ENCODE measurements at regions not wholly inside any gene's neighbourhood (a gene's known extent, or its start where the extent isn't known, plus 50 kb on each side); places are given as distances from the start of the nearest gene placed in this dataset.

- TF ChIP-seq, protein P1, sequence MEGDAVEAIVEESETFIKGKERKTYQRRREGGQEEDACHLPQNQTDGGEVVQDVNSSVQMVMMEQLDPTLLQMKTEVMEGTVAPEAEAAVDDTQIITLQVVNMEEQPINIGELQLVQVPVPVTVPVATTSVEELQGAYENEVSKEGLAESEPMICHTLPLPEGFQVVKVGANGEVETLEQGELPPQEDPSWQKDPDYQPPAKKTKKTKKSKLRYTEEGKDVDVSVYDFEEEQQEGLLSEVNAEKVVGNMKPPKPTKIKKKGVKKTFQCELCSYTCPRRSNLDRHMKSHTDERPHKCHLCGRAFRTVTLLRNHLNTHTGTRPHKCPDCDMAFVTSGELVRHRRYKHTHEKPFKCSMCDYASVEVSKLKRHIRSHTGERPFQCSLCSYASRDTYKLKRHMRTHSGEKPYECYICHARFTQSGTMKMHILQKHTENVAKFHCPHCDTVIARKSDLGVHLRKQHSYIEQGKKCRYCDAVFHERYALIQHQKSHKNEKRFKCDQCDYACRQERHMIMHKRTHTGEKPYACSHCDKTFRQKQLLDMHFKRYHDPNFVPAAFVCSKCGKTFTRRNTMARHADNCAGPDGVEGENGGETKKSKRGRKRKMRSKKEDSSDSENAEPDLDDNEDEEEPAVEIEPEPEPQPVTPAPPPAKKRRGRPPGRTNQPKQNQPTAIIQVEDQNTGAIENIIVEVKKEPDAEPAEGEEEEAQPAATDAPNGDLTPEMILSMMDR (IDR thresholded peaks at IDR 0.05; ENCODE audit: low read length, missing control alignments) = no peak
- no peak overlapping the region for H3K4me3 ChIP-seq (replicated peaks; ENCODE audit: low read depth, low read length)
- DNase-seq (ENCODE audit: low read depth) = no peak
Measured at GRCh38 chr2:167388497-167388896, 500.2 kb downstream of the XIRP2 start.

DNA sequence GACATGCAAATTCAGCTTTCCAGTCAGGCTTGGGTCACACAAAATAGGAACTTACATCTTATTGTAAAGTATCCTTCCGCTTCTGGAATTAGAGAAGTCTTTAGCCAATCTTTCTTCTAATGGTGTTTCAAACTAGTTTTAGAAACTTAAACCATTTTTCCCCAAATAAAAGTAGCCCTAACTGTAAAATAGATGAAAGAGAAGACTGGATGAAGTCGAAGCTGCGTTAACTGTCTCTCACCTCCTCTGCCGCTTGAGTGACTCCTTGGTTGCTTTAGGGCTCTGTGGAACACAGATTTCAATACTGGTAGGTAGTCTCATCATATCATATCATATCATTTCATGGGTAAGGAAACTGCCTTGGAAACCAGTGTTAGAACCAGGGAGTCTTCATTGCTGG, 498.4 kb downstream of the XIRP2 start:
- TF ChIP-seq, protein P1 (IDR thresholded peaks at IDR 0.05; ENCODE audit: low read length, missing control alignments) = no peak
- H3K4me3 ChIP-seq (replicated peaks; ENCODE audit: low read depth, low read length) = no peak overlapping the region
- DNase-seq (ENCODE audit: low read depth) = no peak

DNA sequence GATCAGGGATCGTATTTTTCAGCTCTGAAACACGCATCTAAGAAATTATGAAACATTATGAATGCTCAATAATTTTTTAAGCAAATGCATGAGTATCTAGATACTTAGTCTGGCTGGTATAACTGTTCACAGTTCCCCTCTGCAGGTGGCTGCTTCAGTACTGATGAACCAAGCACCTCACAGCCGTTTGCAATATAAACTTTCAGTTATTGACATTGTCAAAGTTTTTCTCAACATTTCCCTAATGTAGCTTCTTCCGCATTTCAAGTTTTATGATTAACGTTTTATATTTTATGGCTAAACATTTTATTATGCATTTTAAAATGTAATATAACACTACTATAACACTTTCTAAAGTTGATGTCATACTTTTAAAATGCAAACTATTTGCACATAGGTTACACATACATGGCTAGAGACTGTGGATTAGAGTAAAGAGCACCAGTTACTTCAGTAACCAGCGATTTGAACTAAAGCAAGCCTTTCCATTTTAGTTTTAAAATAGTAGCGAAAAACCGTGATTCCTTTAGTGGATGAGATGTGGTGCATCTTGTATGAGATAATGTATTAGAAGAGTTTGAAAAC, 495.4 kb downstream of the XIRP2 start:
- TF ChIP-seq, protein P1 (IDR thresholded peaks at IDR 0.05; ENCODE audit: low read length, missing control alignments) = no peak
- no peak for DNase-seq (ENCODE audit: low read depth)

DNA sequence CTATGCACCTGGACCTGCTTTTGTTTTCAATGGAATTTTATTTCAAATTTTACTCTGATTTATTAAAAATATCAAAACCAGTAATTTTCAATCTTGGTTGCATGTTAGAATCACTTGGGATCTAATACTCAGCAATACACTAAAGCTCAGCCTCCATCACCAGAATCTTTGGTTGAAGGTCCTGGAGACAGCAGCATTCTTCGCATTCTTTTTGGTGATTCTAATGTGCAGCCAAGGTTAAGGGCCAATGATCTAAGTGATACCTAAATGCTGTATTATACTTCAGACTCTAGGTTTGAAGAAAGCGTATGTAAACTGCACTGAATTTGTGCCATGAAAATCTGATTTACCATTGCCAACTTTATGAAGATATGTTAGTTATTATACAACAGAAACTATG, 493.1 kb downstream of the XIRP2 start:
- H3K4me3 ChIP-seq (replicated peaks; ENCODE audit: low read depth, low read length) = no peak overlapping the region
- DNase-seq (ENCODE audit: low read depth) = no peak
- TF ChIP-seq, protein P1 (IDR thresholded peaks at IDR 0.05; ENCODE audit: low read length, missing control alignments) = no peak

More for the DNA sequence above, 495.4 kb downstream of the XIRP2 start:
- H3K4me3 ChIP-seq (replicated peaks; ENCODE audit: low read depth, low read length) = no peak overlapping the region

- TF ChIP-seq, protein P1 (IDR thresholded peaks at IDR 0.05; ENCODE audit: low read length, missing control alignments) = no peak
- H3K4me3 ChIP-seq (replicated peaks; ENCODE audit: low read depth, low read length) = no peak overlapping the region
- no peak for DNase-seq (ENCODE audit: low read depth)
Measured at GRCh38 chr2:167380555-167380954, 492.3 kb downstream of the XIRP2 start.

- H3K4me3 ChIP-seq (replicated peaks; ENCODE audit: low read depth, low read length) = no peak overlapping the region
- TF ChIP-seq, protein P1 (IDR thresholded peaks at IDR 0.05; ENCODE audit: low read length, missing control alignments) = no peak
- no peak for DNase-seq (ENCODE audit: low read depth)
Measured at GRCh38 chr2:167380094-167380493, 491.8 kb downstream of the XIRP2 start.

DNA sequence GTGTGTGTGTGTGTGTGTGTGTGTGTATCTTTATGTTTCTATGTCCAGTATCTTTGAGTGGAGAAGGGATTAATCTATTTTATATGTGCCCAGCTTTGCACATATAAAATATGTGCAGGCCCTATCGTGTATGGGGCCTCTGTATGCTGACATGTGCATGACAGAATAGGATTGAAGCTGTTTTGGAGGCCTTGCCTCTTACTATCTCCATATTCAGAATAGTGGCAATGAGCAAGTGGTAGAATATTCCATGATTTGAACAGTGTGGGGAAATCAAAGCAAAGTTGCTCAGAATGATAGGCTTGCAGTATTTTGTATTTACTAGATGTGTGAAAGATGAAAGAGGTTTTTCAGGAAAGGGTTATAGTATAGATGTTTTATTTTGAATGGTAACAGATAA, 480.8 kb downstream of the XIRP2 start:
- no peak overlapping the region for H3K4me3 ChIP-seq (replicated peaks; ENCODE audit: low read depth, low read length)
- TF ChIP-seq, protein P1 (IDR thresholded peaks at IDR 0.05; ENCODE audit: low read length, missing control alignments) = no peak
- no peak for DNase-seq (ENCODE audit: low read depth)
